Brain microvascular endothelial cell (primary cell): ENCODE measurements at regions not wholly inside any gene's neighbourhood (a gene's known extent, or its start where the extent isn't known, plus 50 kb on each side); places are given as distances from the start of the nearest gene placed in this dataset.
"Not testable (repeated sequence)": the region's sequence is repeated elsewhere in the genome, so short reads cannot be mapped to it uniquely, and the experiment has no call there.

Source experiments
- DNase-seq: peaks from one replicate; pipeline ENCODE4 v3.0.0-alpha.2; 2020
- H3K27ac ChIP-seq: fragments of 250-450 bp; sonication (Bioruptor Pico); 2 replicates; pipeline ENCODE4 v1.5.1; 2020; ENCODE audit warnings: mild to moderate bottlenecking, moderate library complexity
- H3K27me3 ChIP-seq: fragments of 250-450 bp; sonication (Bioruptor Pico); replicated peaks from 2 replicates; pipeline ENCODE4 v1.5.1; 2020; ENCODE audit warnings: mild to moderate bottlenecking
- H3K36me3 ChIP-seq: fragments of 250-450 bp; sonication (Bioruptor Pico); replicated peaks from 2 replicates; pipeline ENCODE4 v1.5.1; 2020; ENCODE audit warnings: mild to moderate bottlenecking
- H3K4me3 ChIP-seq: 2 replicates; pipeline ENCODE4 v1.5.1; 2011; ENCODE audit warnings: low read depth, mild to moderate bottlenecking, control low read depth, low read length, moderate library complexity
- in situ Hi-C: cut with HindIII; loops from 2 replicates; pipeline ENCODE4 v1.10.0; 2017; ENCODE audit warnings: low sequenced_read_pairs, low pct_ligation_motif_present
- TF ChIP-seq, protein P1 (sequence below): IDR thresholded peaks from 2 replicates; pipeline ENCODE4 v1.5.1; 2011; ENCODE audit warnings: low read depth, mild to moderate bottlenecking, moderate library complexity, low read length, control low read depth, inconsistent platforms; ENCODE audit errors: missing control alignments

DNA sequence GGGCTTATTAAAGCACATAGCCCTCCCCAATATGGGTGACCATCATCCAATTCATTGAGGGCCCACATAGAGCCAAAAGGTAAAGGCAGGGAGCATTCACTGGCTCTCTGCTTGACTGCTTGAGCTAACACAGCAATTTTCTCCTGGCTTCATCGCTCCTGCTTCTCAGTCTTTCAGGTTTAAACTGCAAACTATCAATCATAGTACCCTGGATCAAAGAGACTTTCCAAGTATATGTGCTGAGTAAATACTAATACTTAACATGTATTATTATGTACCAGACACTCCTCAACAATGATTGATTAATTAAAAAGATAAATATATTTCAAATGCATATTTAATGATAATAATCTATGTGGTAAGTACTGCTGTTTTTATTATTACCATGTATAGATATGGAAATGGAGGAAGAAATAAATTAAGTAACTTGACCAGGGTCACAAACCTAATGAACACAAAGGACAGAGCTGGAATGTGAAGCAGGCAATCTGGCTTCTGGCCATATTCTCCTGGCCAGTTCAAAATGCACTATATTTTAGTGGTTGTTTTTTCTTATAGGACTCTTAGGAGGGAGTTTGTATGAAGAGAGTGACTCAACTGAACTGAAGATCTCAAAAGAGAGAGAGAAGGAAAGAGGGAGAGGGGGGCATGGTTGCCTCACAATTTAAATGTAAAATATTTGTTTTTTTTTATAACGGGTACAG, 1197.3 kb downstream of the TECRL start:
- no peak overlapping the region for H3K4me3 ChIP-seq
- H3K27me3 ChIP-seq: no peaks in the 10 kb centered on the region
- in situ Hi-C loops: no loop called here
- no peaks in the 10 kb centered on the region for H3K36me3 ChIP-seq
- no peak overlapping the region for H3K27ac ChIP-seq
- TF ChIP-seq, protein P1, sequence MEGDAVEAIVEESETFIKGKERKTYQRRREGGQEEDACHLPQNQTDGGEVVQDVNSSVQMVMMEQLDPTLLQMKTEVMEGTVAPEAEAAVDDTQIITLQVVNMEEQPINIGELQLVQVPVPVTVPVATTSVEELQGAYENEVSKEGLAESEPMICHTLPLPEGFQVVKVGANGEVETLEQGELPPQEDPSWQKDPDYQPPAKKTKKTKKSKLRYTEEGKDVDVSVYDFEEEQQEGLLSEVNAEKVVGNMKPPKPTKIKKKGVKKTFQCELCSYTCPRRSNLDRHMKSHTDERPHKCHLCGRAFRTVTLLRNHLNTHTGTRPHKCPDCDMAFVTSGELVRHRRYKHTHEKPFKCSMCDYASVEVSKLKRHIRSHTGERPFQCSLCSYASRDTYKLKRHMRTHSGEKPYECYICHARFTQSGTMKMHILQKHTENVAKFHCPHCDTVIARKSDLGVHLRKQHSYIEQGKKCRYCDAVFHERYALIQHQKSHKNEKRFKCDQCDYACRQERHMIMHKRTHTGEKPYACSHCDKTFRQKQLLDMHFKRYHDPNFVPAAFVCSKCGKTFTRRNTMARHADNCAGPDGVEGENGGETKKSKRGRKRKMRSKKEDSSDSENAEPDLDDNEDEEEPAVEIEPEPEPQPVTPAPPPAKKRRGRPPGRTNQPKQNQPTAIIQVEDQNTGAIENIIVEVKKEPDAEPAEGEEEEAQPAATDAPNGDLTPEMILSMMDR: no peak
- no peak for DNase-seq

DNA sequence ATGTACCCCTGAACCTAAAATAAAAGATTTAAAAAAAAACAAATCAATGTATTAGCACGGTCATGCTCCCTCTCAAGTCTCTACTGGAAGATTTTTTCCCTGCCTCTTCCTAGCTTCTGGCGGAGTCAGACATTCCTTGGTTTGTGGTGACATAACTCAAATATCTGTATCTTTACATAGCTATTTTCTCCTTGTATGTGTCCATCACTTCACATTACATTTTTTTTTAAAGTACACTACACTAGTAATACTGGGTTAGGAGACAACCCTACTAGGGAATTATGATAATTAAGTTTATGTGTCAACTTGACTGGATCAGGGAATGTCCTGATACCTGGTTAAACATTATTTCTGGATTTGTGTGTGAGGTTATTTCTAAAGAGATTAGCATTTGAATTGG, 1197.9 kb downstream of the TECRL start:
- H3K4me3 ChIP-seq: no peak overlapping the region
- in situ Hi-C loops: no loop called here
- H3K36me3 ChIP-seq: no peaks in the 10 kb centered on the region
- no peaks in the 10 kb centered on the region for H3K27me3 ChIP-seq
- H3K27ac ChIP-seq: no peak overlapping the region
- TF ChIP-seq, protein P1: no peak
- DNase-seq: no peak

DNA sequence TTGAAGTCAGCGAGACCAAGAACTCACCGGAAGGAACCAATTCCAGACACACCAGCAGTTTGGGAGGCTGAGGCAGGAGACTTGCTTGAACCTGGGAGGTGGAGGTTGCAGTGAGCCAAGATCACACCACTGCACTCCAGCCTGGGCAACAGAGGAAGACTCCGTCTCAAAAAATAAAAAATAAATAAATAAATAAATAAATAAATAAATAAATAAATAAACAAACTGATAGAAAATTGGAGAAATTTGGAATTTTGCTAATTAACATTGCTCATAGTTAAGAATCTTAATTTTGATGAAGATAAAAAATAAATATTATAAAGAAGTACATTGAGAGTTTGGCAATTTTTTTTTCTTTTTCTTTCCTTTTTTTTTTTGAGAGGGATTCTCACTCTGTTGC, 1216.2 kb downstream of the TECRL start:
- H3K27me3 ChIP-seq, H3K36me3 ChIP-seq, in situ Hi-C loops, DNase-seq, H3K4me3 ChIP-seq, H3K27ac ChIP-seq: not testable (repeated sequence)

DNA sequence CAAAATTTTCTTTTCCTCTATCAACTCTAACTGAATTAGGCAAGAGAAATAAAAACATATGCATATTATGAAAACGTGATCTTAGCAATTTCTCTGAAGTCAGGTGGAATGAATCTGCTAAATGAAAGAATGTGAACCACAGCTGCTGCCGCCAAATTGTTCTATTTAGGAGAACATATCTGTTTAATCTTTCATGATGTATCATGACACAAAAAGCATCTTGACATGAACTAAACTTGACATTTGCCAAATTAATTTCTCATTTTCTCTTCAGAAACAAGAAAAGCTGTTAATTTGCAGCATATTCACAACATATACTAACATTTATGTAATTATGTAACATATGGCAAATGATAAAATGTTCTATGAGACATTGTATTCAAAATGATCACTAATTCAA, 1237.9 kb downstream of the TECRL start:
- Histone ChIP-seq H3K36me3 (no peaks in the 10 kb centered on the region), H3K27me3 (no peaks in the 10 kb centered on the region), H3K4me3 (no peak overlapping the region), H3K27ac (no peak overlapping the region)
- TF ChIP-seq, protein P1: no peak
- DNase-seq: no peak
- in situ Hi-C loops: no loop called here

DNA sequence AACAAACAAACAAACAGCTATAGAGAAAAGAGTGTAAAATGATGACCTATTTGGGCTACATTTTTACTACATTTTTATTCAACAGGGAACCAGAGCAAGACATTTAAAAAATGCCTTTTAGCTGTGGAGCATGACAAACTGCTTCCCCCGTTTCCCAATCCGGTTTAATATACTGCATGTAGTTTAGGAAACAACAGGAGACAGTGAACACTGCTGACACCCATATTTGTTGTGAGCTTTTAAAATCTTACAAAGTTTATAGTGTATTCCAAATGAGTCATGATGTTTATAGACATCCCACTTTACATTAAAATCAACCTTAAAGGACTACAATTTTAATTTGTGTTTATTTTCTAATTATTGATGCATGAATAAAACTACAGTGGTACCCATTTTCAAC, 1238.3 kb downstream of the TECRL start:
- TF ChIP-seq, protein P1: no peak
- Histone ChIP-seq H3K27ac (no peak overlapping the region), H3K36me3 (no peaks in the 10 kb centered on the region), H3K4me3 (no peak overlapping the region), H3K27me3 (no peaks in the 10 kb centered on the region)
- in situ Hi-C loops: no loop called here
- DNase-seq: no peak

DNA sequence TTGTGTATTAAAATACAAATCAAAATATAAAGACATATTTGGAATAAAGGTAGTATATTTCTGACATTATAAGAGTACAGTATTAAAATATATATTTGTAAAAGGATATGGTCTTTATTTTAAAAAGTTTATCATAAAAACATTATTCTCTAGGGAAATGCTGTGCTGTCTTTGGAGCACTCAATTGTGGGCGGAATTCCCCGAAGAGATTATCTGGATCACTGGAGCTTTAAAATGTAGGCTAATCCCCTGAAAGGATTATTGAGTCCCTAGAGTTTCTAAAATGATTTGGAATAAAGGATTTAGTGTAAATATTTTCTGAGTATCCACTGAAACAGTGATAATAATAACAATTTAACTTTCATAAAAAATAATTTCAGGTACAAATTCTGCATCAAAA, 1239.4 kb downstream of the TECRL start:
- in situ Hi-C loops: no loop called here
- Histone ChIP-seq H3K36me3 (no peaks in the 10 kb centered on the region), H3K4me3 (no peak overlapping the region), H3K27ac (no peak overlapping the region), H3K27me3 (no peaks in the 10 kb centered on the region)
- DNase-seq: no peak
- TF ChIP-seq, protein P1: no peak
